ENCODE measurements at regions not wholly inside any gene's neighbourhood (a gene's known extent, or its start where the extent isn't known, plus 50 kb on each side); places are given as distances from the start of the nearest gene placed in this dataset.

GRCh38 chr19:30202060-30202600 is 170.1 kb upstream of the ZNF536 start:
- Histone ChIP-seq H3K4me2 (ENCODE audit: control insufficient read depth, insufficient read depth) (no peak overlapping the region), H3K4me3 (no peak overlapping the region), H3K27me3 (replicated peaks in 1 of 2; ENCODE audit: control insufficient read depth in 2 of 2, insufficient read depth in 2 of 2, low read length in 1 of 2) (no peaks in the 10 kb centered on the region), H3K27ac (ENCODE audit: control insufficient read depth, insufficient read depth) (no peak overlapping the region), H3K9me3 (replicated peaks; ENCODE audit: control insufficient read depth, insufficient read depth, low read length) (no peaks in the 10 kb centered on the region), H3K4me1 (ENCODE audit: control insufficient read depth, insufficient read depth, low read length) (no peaks in the 10 kb centered on the region), H3K9ac (ENCODE audit: control insufficient read depth, insufficient read depth, low read length) (no peak overlapping the region), H4K20me1 (ENCODE audit: control insufficient read depth, insufficient read depth) (no peaks in the 10 kb centered on the region), H2AFZ (ENCODE audit: control insufficient read depth, low read depth, low read length) (no peak overlapping the region), H3K79me2 (ENCODE audit: control insufficient read depth, insufficient read depth, low read length) (no peaks in the 10 kb centered on the region), H3K36me3 (ENCODE audit: control insufficient read depth in 2 of 2, insufficient read depth in 2 of 2, low read length in 1 of 2) (no peaks in the 10 kb centered on the region)
- POLR2A ChIA-PET: no interaction called here
- BruUV-seq (replicated peaks): no TSS peak
- TF ChIP-seq FOXK2 (IDR thresholded peaks at IDR 0.05) (no peak), ZBTB4 (CRISPR knock-in tag; IDR thresholded peaks at IDR 0.05) (no peak), IRF5 (IDR thresholded peaks at IDR 0.05; ENCODE audit: borderline replicate concordance) (no peak), RELA (IDR thresholded peaks at IDR 0.05; ENCODE audit: borderline replicate concordance, partially characterized antibody) (no peak), CHD4 (IDR thresholded peaks at IDR 0.05) (no peak), KAT2A (conservative IDR thresholded peaks at IDR 0.05; ENCODE audit: control insufficient read depth, low read depth, low read length) (no peak)
- no peak for FAIRE-seq
- SMC1A ChIA-PET (ENCODE audit: uncharacterized antibody, unreplicated experiment): no interaction called here
- no peak for DNase-seq (ENCODE audit: low read depth, low spot score)
- RAD21 ChIA-PET (ENCODE audit: unreplicated experiment): no interaction called here
- intact Hi-C loops (cut with micrococcal nuclease; ENCODE audit: unreplicated experiment): no loop called here
- CTCF ChIA-PET: no interaction called here
- in situ Hi-C loops (cut with MboI): no loop called here
- WGBS (ENCODE audit: insufficient coverage, insufficient replicate concordance, low lambda C conversion rate, missing lambda C conversion rate): 29% methylated on average over 9 of the region's 9 CpGs
- ATAC-seq: no peak
